CD4-positive, alpha-beta T cell treated with Interleukin-17A for 4 hours (primary cell): ENCODE measurements at regions not wholly inside any gene's neighbourhood (a gene's known extent, or its start where the extent isn't known, plus 50 kb on each side); places are given as distances from the start of the nearest gene placed in this dataset.

Experiments used
- DNase-seq: peaks from one replicate; pipeline ENCODE4 v3.0.0-alpha.2; 2020; ENCODE audit warnings: mixed read lengths

DNA sequence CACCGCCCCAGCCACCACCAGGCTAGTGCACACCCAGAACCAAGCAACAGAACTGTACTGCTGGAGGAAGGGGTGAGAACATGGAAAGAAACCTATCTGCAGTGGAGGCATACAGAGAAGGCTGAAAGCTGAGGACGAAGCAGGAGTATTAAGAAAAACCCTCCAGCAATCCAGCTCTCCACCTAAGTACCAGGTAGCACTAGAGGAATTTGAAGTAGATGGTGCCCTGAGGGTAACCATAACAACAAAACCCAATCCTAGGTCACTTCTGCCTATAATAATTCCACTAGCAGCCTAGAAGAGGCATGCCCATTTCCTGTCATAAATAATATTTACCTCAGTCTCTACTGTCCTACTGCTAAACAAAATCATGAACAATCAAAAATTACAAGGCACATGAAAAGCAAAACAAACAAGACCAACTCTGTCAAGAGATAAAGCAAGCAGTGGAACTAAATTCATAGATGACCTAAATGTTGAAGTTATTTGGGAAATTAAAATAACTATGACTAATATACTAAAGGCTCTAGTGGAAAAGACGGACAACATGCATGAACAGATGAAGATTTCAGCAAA lies 51.1 kb downstream of the HYCC1 start:
- DNase-seq: no peak

DNA sequence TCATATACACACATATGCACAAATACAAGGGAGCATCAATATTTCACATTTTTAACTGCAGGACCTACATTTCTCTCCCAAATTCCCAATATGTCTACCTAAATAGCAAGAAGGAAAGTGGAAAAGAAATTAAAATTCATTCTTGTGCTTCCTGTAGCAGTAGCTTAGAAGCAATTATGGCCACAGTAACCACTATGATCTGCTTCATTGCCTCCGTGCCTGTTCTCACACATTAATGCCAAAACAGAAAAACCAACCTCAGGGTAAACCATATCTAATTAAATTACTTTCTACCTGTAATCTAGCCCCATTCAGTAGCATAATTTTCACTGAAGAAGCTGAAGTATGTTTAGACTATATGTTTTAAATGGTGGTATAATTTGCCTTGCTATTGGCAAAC lies 55.2 kb downstream of the HYCC1 start:
- DNase-seq: no peak

DNA sequence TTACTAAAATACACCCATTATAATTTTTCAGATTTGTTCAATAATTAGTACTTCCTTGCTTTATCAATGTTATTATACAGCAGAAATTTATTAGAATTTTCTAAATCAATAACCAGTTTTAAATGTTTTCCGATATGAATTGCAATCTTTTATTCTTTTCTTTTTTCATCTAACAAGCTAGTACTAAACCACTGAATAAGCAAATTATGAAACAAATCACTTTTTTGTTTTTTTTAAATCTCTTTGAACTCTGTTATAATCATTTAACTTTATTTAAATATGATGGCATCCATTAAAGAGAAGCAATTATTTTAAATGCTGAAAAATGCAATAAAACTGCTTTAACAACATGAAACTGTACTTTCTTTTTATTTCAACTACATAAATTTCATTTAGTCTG lies 59.7 kb downstream of the HYCC1 start:
- DNase-seq: no peak

DNA sequence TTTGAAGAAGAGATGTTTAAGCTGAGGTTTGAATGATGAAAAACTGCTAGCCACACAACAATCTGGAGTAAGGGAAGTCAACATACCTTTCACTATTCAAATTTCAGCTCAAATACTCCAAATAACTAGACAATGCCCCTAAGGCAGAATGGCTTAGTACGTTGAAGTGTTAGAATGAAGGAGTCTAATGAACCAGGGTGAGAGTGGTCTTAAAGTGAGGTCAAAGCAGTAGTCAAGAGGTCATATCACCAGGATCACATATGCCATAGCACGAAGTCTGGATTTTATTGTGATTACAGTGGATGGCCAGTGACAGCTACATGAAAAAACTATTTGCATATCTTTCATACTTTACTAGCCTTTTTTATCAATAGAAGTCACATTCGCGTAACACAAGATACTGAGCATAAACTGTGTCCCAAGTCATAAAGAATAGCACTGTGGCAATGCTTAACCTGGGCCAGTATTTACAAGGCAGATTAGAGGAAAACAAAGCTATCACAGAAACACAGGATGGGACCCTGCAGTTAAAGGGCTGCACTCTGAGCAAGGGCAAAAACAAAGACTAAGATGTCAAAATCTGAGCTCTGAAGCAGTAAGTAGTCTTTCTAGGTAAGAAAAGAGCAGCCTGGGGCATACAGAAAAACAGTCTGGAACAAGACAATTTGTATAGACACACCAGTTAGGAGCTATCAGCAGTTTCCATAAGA lies 61.5 kb downstream of the HYCC1 start:
- no peak for DNase-seq

DNA sequence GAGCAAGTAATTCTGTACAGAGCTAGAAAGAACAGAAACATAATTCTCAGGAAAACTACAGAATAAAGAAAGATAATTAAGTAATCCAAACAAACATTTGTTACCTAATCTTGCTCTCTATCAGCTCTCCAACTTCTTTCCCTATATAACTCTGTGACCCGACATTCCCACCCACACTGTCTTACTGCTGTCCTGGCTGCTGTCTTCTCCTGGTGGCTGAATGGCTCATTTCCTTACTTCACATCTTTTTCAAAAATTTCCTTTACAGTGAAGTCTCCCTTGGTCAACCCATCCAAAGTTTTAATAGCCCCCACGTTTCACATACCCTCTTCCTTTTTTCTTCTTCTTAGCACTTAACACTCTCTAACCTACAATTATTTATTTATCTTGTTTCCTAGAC lies 64.0 kb downstream of the HYCC1 start:
- no peak for DNase-seq

DNA sequence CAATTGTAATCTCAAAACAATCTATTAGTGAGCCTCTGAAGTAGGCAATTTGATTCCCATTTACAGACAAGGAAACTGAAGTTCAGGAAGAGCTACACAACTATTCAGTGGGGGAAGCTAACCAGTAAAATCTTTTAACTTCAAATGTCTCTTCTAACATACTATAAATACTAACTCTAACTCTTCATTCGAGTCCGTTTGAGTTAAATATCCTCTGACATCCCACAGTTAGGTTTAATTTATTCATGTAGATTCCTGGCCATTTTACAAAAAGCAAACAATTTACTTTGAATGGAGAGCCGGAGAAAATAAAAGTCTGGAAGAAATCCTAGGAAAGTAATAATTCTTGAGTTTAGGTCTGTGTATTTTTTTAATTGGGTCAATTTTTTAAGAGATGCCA lies 64.7 kb downstream of the HYCC1 start:
- no peak for DNase-seq

DNA sequence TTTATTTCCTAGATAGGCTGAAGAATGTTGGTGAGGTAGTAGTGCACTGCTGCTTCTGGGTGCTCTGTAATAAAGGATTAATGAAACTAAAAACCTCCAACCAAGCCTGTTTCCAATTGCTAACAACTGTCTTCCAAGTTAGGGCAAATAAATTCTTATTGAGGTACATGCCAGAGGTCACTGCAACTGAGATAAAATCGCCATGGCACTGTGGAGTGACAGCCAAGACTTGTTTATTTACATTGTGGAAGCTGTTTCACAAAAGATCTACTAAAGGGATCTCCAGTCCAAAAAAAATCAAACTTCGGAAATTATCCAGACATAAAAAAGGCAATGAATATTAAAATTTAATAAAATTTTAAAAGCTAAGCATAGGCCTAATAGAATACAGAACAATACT lies 65.2 kb downstream of the HYCC1 start:
- DNase-seq: no peak

DNA sequence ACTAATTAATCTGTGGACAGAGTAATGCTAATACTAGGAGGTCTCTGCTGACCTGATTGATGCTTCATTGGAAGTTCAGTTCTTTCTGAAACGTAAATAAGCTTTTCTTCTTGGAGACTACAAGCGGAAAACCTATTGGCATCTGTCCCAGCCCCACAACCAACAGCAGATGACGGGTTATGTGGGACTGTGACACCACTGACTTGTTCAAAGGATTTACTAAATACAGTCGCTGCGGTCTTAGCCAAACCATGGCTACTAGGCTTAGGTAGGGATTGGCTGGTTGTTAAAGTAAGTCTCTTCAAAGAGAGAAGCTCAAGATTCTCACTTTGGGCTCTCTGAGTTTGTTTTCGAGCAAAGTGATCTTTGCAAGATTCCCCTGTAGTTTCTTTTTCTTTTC lies 68.3 kb downstream of the HYCC1 start:
- no peak for DNase-seq

DNA sequence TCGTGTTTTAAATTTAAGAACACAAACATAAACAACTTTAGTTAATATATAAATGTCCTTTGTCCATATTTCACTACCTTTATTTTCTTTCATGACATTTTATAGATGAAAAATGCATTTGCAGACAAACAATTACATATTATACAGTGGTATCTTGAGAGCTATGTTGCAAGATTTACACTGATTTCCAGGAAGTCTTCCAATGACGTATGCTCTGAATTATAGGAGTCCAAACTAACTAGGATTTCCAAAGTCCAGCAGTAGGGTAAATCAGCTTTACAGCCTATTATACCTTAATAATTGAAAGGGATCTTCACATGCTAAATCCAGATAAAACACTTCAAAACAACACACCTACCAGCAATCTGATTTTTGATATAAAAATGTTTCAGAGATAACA lies 69.4 kb downstream of the HYCC1 start:
- no peak for DNase-seq

DNA sequence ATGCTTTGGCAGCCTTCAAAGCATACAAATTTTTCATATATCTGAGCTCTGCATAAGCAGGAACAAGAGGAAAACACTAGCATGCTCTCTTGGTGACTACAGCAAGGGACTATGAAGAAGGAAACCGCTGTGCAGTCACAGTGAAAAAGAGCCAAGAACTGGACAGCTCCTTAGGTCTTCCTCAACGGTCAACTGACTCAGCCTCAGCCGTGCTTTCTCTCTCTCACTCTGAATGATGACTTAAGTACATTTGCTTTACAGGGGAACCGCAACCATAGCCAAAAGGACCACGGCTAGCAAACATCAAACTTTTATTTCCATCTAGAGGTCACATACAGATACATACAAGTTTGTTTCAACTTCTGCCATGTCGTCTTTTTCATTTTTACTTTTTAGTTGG lies 69.9 kb downstream of the HYCC1 start:
- DNase-seq: no peak

DNA sequence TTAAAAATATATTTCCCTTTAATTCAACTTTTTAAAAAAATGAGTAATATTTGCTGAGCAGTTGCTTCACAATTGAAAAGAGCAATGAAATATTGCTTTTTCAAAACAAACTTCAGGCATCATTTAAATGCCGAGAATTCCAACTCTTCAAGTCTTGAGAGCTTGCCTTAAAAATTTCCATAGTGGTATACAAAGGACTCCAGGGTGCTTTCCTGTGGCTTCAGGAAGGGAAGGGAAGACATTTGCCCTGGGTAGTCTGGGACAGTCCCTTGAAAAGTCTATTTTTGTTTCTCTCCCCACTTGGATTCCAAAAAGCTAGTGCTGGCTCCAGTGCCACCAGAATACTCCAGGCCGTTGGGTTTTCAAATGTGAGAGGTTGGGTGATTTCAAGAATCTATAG lies 71.7 kb downstream of the HYCC1 start:
- DNase-seq: no peak

DNA sequence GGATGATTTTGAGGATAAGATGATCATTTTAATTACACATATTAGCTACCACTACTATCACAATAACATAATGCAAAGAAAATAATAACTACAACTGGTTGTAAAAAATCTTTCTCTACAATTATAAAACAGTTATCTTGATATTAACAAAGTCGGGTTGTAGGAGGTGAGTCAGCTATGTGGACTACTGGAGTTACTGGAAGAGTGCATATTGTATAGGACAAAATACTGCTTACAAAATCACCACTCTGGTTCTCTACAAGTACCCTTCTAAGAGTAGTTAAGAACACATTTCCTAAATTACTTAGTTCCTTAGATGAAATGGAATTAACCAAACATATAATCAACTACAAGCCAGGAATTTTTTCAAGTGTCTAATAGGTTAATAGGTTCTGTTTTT lies 74.1 kb downstream of the HYCC1 start:
- DNase-seq: no peak

DNA sequence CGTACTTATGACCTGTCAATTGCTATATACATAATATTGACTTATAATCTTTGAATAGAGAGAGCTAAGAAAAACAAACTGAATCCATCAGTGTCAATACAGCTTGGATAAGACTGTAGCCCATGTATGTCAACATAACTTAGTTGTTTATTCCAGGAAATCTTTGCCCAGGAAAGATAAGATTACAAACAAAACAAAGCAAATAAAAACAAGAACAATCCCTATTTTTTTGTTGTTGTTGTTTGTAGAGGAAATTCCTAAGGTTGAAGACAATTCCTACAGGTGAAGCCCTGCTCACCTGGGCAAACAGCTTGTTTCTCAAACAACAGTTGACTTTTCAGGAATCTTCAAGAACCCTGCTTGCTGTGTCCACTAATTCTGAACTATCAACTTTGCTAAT lies 76.0 kb downstream of the HYCC1 start:
- DNase-seq: no peak

DNA sequence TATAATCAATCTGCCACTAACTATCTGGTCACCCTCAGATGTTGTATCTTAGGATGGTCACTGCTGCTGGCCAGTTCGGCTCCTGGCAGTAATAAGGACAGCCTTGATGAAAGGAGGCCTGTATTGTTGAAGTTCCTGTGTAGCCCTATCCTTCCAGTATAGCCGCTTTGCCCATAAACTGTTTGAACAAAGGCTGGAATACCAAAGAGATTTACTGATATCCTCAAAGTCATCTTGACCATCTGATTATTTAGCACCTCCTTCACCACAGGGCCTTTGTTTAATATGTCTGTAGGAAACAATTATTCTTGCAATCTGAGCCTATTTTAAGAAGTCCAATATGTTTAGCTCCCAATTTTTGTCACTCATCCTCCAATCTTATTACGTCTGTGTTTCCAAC lies 77.7 kb downstream of the HYCC1 start:
- no peak for DNase-seq

DNA sequence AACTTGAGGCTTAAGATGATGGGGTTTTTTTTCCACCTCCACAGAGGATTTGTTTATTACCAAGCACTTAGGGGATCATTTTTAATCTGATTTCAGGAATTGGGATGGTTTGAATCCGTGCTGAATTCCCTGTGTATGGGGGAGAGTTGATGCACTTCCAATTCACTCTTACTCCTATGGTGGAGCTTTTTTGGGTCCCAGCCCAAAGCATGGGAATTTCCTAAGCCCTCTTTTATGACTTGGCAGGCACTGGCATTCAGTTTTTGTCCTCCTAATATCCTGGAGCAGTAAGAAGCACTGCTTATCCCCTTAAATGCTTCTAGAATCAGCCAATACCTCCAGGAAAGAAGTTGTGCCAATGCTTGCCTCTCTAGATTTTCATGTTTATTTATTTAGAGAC lies 78.7 kb downstream of the HYCC1 start:
- DNase-seq: no peak

DNA sequence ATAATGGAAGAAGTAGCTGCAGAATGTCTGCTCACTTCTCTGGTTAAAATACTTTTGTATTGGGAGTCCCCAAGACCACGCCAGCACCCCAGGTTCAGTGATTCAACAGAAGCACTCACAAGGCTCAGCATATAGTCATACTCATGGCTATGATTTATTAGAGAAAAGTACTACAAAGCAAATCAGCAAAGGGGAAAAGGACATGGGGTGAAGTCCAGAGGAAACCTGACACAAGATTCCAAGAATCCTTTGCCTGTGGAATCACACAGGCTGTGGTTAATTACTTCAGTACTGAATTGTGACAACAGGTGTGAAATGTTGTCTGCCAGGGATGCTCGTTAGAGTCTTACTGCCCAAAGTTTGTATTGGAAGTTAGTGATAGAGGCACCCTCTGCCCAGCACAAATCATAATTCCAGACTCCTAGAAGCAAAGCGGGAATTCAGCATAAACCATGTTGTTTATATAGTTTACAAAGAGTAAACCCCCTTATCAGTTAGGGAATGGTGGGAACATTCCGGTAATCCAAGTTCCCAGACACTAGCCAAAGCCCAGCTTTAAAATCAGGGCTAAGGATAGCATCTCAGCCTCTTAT lies 79.4 kb downstream of the HYCC1 start:
- no peak for DNase-seq

DNA sequence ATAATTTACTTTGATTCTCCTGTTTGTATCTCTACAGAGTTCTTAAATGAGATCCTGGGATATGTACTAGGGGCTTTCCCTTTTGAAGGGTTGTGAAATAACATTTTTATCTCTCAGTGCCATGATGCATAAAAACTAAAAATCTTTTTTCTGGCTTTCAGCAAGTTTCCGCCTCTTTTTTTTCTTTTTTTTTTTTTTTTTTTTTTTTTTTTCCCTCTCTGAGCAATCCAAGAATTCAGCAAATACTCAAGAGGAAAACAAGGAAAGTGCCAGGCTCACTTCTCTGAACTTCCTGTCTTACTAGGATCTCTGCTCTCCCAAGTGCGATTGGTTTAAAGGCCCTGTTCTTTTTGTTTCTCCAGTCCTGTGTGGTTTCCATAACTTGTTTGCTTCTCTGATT lies 79.9 kb downstream of the HYCC1 start:
- no peak for DNase-seq

DNA sequence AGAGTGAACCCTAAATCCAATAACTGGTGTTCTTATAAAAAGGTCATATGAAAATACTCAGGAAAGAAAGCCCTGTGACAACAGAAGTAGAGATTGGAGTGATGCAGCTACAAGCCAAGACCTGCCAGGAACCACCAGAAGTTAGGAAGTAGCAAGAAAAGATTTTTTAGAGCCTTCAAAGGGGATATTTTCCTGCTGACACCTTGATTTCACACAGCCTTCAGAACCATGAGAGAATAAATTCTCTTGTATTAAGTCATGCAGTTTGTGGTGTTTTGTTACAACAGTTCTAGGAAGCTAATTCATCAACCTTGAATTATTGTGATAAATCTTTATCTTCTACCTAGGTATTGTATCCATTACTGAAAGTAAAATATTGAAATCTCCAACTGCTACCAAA lies 81.0 kb downstream of the HYCC1 start:
- no peak for DNase-seq

DNA sequence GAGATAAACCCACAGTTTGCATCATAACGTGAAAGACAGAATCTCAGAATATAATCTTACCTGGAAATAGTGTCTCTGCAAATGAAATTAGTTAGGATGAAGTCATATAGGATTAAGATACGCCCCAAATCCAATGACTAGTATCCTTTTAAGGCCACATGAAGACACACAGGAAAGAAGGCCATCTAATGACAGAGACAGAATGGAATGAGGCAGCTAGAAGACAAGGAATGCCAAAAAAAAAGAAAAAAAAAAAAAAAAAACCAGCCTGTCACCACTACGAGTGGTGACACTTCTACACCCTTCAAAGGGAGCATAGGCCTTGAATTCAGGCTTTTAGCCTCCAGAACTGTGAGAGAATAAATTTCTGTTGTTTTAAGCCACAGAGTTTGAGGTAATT lies 82.9 kb downstream of the HYCC1 start:
- no peak for DNase-seq

DNA sequence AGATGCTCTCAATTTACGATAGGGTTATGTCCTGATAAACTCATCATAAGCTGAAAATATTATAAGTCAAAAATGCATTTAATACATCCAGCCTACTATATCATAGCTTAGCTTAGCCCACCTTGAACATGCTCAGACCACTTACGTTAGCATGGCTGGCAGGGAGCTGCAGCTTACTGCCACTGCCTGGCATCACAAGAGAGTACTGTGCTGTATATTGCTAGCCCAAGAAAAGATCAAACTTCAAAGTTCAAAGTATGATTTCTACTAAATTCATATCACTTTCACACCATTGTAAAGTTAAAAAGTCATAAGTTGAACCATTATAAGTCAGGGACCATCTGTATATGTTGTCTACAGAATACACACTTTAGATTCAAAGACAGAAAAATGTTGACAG lies 91.6 kb downstream of the HYCC1 start:
- DNase-seq: no peak

DNA sequence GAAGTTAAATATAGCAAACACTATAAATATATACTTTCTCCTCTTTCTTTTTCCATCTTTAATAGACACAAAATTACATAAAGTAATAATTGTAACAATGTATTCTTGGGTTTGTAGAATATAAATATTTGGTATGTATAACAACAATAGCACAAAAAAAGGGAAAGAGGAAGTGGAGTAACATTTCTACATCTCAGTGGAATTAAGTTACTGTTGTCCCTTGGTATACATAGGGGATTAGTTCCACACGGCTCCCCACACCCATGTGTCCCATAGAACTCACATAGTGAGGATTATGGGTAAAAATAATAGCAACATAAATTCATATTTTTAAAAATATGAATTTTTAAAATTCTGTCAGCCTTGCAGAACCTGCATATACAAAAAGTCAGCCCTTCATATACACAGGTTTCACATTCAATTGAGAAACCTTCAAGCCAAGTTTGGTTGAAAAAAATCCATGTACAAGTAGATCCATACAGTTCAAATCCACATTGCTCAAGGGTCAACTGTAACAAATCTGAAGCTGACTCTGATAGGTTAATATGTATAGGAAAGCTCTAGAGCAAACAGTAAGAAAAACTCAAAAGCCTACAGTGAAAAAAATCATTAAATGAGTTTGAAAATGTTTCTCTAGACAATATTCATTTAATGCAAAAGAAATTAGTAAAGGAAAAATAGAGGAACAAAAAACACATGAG lies 92.4 kb downstream of the HYCC1 start:
- DNase-seq: no peak

DNA sequence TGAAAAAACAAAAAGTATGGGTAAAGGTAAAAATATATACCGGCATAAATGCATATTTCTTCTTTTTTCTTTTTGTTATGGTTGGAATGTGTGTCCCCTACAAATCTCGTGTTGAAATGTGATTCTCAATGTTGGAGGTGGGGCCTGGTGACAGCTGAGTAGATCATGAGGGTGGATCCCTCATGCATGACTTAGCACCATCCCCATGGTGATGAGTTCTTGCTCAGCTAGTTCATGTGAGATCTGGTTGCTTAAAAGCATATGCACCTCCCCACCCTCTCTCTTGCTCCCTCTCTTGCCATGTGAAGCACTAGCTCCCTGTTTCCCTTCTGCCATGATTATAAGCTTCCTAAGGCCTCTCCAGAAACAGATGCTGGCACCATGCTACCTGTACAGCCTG lies 93.3 kb downstream of the HYCC1 start:
- no peak for DNase-seq

DNA sequence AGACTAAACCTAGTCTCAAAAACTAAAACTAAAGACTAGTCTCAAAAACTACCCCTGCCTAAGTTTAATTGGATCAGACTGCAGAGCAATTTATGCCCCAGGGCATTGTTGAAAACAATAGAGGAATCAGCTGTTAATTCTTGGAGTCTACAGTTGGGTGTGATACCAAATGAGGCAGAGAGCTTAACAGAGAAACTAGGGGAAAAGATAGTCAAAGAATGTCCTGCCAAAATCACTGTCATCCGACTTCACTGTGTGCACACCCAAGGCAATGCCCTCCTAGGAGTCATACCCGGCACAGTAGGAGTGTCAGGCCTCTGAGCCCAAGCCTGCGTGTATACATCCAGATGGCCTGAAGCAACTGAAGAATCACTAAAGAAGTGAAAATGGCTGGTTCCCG lies 90.5 kb upstream of the TOMM7 start:
- no peak for DNase-seq

DNA sequence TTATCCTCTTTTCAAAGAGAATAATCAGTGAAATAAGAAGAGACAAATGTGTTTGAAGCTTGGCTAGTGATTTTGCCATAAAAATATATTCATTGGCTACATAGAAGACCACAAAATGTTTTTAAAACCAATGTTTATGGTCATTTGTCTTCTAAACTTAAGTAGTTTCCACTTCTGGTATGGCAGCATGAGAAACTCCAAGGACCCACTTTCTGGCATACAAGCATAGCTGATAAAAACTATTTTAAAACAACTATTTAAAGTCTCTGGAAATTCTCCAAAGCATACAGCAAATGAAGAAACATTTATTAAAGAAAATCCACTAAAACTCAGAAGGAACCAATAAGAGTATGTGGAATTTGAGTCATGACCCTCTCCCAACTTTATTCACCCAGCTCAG lies 89.2 kb upstream of the TOMM7 start:
- no peak for DNase-seq
